NCI-H748 (cell line): ENCODE measurements at regions not wholly inside any gene's neighbourhood (a gene's known extent, or its start where the extent isn't known, plus 50 kb on each side); places are given as distances from the start of the nearest gene placed in this dataset.

Experiments
- DNase-seq: peaks from one replicate; lab custom pipeline; 2025; ENCODE audit not compliant: unreplicated experiment; lab: John Stamatoyannopoulos, UW

DNA sequence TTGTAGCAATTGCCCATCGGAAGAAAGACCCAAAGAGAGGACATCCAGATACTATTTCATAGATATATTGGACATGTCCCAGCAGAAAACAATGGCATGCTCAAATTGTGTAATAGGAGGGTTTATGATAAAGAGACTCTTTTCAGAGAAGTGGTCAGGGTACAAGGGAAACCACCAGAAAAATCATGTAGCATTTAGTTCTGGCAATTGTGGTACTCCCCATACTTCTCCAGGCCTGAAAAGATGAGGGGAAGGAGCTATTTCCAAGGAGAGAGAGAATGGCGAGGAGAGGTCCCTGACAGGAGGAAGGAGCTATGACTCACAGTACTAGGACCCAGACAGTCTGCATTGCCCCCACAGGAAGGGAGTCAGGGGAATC is 68.4 kb upstream of the ADO start:
- DNase-seq: no peak

DNA sequence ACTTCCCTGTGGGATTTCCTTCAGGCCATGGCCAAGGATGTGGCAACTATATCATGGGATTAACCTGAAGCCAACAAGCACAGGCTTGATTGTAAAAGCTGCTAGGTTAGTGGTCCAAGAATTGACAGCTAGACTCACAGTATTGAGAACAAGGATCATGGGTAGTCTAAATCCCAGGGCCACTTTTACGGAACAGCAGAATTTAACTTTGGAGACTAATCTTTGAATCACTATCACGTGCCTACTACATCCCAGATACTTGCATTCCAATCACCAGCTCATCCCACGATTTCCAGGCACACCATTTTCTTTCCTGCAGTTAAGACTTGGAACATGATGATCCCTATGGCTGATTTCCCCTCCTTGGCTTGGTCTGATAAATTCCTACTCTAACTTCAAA is 65.6 kb upstream of the ADO start:
- DNase-seq: no peak

DNA sequence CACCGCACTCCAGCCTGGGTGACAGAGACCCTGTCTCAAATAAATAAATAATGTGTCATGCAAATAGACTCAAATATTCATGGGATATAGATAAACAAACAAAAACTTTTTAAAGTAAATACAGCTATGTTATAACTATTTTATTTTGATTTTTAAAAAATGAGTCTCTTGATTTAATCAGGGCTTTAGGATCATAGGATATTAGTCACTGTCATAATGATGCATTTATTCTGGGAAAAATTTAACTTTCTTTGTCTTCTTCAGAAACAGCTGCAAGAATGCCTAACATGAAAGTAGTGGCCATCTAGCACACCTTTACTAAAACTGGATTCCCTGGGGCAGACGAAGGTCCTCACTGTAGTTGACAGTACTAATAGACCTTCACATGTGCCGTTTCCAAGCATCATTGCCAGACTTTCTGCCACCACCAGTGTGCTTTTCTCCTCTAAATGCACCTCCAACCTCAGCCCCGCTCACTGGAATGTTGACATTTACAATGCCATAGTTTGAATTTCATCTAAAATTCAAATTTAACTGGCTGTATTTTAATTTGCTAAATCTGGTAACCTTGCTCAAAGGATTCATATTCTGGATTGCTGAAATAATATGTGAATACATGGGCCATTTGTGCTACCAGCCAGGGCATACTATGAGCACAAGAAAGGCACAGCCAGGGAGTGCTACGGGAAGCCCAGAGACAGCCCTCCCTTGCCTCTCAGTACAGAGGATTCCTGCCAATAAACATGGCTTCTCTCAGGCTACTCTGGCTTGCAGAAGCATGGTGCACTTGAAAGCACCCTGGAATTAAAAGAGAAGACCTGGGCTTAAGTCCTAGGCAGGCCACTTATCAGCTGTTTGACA is 63.4 kb upstream of the ADO start:
- DNase-seq: no peak

DNA sequence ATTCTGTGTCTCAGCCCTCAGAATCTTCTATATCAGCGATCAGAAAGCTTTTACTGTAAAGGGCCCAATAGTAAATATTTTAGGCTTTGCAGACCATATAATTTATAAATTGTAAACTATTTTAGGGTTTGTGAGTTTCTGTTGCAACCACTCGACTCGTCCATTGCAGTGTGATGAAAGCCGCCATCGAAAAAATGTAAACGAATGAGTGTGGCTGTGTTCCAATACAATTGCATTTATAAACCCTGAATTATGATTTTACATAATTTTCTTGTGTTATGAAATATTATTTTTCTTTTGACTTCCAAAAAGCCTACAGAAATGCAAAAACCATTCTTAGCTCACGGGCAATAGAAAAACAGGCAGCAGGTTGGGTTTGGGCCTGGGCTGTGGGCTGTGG is 62.5 kb upstream of the ADO start:
- DNase-seq: no peak

DNA sequence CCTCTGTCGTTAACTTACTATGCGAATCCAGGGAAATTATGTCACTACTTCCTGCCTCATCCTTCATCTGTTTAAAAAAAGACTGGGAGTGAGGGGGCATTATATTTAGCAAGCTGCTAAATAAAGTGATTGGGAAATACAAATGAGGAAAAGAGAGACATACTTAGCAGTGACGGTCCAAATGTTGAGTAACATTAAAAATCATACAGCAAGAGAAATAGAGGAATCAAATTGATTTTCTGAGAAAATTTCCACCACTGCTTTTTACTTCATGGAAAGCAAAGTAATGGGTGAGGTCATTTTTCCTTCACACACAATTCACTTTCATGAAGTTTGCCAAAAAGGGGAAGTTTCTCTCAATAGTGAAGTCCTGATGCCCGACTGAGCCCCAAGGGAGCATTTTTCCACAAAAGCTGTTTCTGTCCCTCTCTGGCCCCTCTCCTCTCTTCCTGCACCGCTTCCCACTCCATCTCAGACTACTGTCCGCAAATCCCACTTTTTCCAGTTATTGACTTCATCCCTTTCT is 61.9 kb upstream of the ADO start:
- no peak for DNase-seq

DNA sequence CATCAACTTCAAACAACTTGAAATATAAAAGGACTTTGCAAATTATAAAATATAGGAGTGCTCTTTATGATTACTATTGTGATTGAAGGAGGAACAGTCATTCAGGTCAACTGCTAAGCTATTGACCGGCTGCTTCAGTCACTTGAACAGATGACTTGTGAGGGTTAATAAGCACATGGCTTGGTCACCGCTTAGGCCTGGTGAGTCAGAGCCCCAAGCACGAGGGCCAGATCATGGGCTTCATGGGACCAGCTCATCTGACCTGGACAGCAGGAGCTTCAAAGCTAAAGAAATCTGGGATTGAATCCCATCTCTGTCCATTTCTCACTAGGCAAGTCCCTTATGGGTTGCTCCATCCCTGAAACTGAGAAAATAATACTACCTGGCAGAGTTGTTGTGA is 60.4 kb upstream of the ADO start:
- DNase-seq: no peak

DNA sequence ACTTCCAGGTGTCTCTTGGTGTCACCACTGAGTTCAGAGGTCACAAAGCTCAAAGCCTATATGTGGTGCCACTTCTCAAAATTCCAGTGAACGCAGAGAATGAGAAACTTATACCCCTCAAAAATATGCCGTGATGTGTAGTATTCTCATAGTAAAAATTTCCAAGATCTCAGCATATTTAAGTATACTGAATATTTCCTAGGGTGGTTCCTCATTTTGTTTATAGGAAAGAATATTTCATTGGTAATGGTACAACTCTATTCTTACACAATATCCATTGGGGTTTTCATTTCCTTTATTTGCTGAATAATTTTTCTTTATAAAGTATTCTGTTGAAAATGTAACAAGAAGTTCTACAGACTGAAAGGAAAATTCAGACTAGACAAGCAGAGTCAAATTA is 58.9 kb upstream of the ADO start:
- DNase-seq: no peak

DNA sequence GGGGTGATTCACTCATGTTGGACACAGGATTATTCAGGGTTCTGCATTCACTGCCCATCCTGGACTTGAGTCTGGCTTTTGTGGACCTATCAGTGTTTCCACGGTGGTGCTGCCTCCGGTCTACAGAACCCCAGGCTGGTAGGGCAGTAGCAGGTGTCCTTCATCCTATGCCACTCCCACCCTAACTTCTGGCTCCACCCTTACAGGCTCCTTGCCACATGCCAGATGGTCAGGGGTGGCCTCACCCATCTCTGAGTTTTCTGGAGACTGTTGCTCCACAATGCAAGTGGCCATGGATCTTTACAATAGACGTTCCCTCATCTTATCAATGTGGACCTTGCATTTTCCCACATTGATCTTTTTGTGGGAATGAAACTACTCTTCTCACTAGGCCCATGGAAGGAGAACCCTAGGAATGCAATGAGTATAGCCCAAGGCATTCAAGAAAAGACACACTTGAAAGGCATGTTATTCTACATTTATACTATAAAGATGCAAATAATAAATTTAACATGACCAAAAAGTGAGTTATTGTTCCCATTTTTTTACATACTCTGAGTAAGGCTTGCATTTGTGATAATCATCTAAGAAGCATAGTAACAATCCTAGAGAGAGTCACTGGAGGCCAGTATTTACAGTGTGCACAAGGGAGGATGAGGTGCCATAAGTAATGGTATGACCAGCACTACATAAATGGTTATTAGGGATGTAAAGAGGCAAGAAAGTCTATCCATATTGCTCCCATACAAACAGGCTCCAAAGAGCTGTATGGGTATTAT is 57.4 kb upstream of the ADO start:
- no peak for DNase-seq

DNA sequence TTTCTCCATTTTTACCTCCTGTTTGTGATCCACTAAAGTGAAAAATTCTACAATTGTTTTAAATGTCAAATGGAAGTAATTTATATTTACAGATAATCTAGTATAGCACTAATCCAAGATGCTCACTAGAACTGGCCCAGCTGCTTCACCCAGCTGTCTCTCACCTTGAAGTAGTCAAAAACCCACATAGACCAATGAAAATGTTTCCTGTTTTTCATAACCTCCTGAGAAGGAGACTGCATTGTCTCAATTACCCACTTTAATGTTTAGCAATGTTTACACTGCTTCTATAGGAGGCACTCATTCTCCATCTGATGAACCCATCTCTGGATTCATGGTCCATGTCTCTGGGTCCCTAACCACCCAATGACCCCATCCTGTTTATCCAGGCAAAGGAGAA is 56.1 kb upstream of the ADO start:
- DNase-seq: no peak

DNA sequence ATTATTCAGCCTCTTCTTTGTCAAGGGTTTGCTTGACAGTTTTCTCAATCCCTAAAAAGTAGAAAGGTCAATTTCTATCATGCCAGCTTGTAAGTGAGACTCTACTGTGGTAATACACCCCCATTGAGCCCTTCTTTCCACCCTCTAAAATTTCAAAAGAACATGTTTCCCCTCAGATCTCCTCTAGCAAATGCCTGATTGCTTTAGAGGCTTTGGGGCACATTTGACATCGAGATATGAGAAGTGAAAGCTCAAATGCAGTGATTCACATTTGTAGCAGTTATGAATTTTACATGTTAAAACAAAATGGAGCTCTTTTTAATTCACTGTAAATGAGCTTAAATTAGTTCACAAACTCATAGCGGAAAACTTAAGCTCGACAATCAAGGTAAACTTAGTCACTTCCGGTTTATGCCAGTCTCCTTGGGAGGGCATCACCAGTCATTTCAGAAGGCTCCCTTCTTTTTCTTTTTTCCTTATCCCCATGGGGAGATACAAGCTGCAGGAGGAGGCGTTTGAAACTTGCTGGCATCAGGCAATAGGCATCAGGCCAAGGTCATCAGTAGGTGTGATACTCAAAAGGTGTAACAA is 55.3 kb upstream of the ADO start:
- no peak for DNase-seq
